HEK293 (cell line): ENCODE measurements at regions not wholly inside any gene's neighbourhood (a gene's known extent, or its start where the extent isn't known, plus 50 kb on each side); places are given as distances from the start of the nearest gene placed in this dataset.

Source experiments
- CTCF ChIA-PET: fragments of 350-600 bp; formaldehyde crosslinking; extraction: SDS; loops from one replicate; lab custom pipeline; 2021; ENCODE audit warnings: antibody characterized with exemption; lab: Yijun Ruan, JAX
- POLR2A ChIA-PET: fragments of 300-600 bp; formaldehyde crosslinking; extraction: SDS; loops from one replicate; lab custom pipeline; 2020; ENCODE audit warnings: antibody characterized with exemption, inconsistent platforms; lab: Yijun Ruan, JAX
- H3K27ac ChIP-seq: fragments of 200-500 bp; sonication (Bioruptor generic); 2 replicates; pipeline ENCODE4 v1.5.1; 2014; ENCODE audit warnings: low read depth, low read length, control low read depth, inconsistent platforms; ENCODE audit errors: extremely low read depth
- H3K36me3 ChIP-seq, 2 experiments: fragments of 200-500 bp in 1 of 2; sonication (Bioruptor generic) in 1 of 2; 1 replicate in 1 of 2; 2 replicates in 1 of 2; pipeline ENCODE4 v1.5.1; 2014 to 2017; ENCODE audit warnings: inconsistent platforms in 2 of 2, low read length in 2 of 2; ENCODE audit not compliant: control insufficient read depth in 2 of 2, insufficient read depth in 1 of 2
- H3K4me1 ChIP-seq: fragments of 200-500 bp; sonication (Bioruptor generic); 2 replicates; pipeline ENCODE4 v1.5.1; 2014; ENCODE audit warnings: mild to moderate bottlenecking, low read length, inconsistent platforms; ENCODE audit not compliant: control insufficient read depth, insufficient read depth
- H3K4me3 ChIP-seq: 2 replicates; pipeline ENCODE4 v1.5.1; 2011; ENCODE audit warnings: low read depth, mild to moderate bottlenecking, control low read depth, low read length, moderate library complexity
- H3K9me3 ChIP-seq: fragments of 200-500 bp; sonication (Bioruptor generic); 2 replicates; pipeline ENCODE4 v1.5.1; 2014; ENCODE audit warnings: low read depth, low read length, inconsistent platforms; ENCODE audit not compliant: control insufficient read depth, insufficient read depth
- PRDM1 ChIP-seq: fragments of 450-650 bp; formaldehyde crosslinking; IDR thresholded peaks from 2 replicates; pipeline ENCODE4; 2016; ENCODE audit warnings: missing biosample characterization, missing genetic modification characterization
- RBAK ChIP-seq: fragments of 450-650 bp; formaldehyde crosslinking; IDR thresholded peaks from 2 replicates; pipeline ENCODE4 v1.5.1; 2016; ENCODE audit warnings: missing biosample characterization, missing genetic modification characterization
- SP7 ChIP-seq: fragments of 450-650 bp; formaldehyde crosslinking; IDR thresholded peaks from 2 replicates; pipeline ENCODE4 v1.5.1; 2016; ENCODE audit warnings: missing biosample characterization, missing genetic modification characterization
- ZFHX2 ChIP-seq: fragments of 450-650 bp; formaldehyde crosslinking; conservative IDR thresholded peaks from 2 replicates; pipeline ENCODE4 v1.5.1; 2016; ENCODE audit warnings: missing biosample characterization, missing genetic modification characterization
- ZNF223 ChIP-seq: fragments of 450-650 bp; formaldehyde crosslinking; IDR thresholded peaks from 2 replicates; pipeline ENCODE4 v1.5.1; 2016; ENCODE audit warnings: missing biosample characterization, missing genetic modification characterization
- ZNF335 ChIP-seq: fragments of 450-650 bp; formaldehyde crosslinking; conservative IDR thresholded peaks from 2 replicates; pipeline ENCODE4 v1.5.1; 2016; ENCODE audit warnings: missing biosample characterization, missing genetic modification characterization
- ZNF341 ChIP-seq: fragments of 450-650 bp; formaldehyde crosslinking; IDR thresholded peaks from 2 replicates; pipeline ENCODE4; 2016; ENCODE audit warnings: low read depth, missing biosample characterization, missing genetic modification characterization
- ZNF350 ChIP-seq: fragments of 450-650 bp; formaldehyde crosslinking; IDR thresholded peaks from 2 replicates; pipeline ENCODE4 v1.5.0; 2017; ENCODE audit warnings: missing biosample characterization, mild to moderate bottlenecking, missing genetic modification characterization
- ZNF473 ChIP-seq: fragments of 450-650 bp; formaldehyde crosslinking; IDR thresholded peaks from 2 replicates; pipeline ENCODE4 v1.5.1; 2017; ENCODE audit warnings: missing biosample characterization, missing genetic modification characterization
- ZNF596 ChIP-seq: fragments of 450-650 bp; IDR thresholded peaks from 2 replicates; pipeline ENCODE4 v1.5.0; 2018; ENCODE audit warnings: missing biosample characterization, mild to moderate bottlenecking, missing genetic modification characterization, moderate library complexity
- ZNF76 ChIP-seq: fragments of 450-650 bp; formaldehyde crosslinking; IDR thresholded peaks from 2 replicates; pipeline ENCODE4; 2016; ENCODE audit warnings: low read depth, missing biosample characterization, missing genetic modification characterization, borderline replicate concordance
- ZNF843 ChIP-seq: fragments of 450-650 bp; formaldehyde crosslinking; IDR thresholded peaks from 2 replicates; pipeline ENCODE4 v1.5.1; 2016; ENCODE audit warnings: missing biosample characterization, missing genetic modification characterization
- ZSCAN23 ChIP-seq: fragments of 450-650 bp; formaldehyde crosslinking; IDR thresholded peaks from 2 replicates; pipeline ENCODE4 v1.5.1; 2016; ENCODE audit warnings: missing biosample characterization, missing genetic modification characterization
- TF ChIP-seq, protein P1 (sequence below): fragments of 450-650 bp; formaldehyde crosslinking; IDR thresholded peaks from 2 replicates; pipeline ENCODE4 v1.5.1; 2016; ENCODE audit warnings: missing biosample characterization, missing genetic modification characterization
- TF ChIP-seq, protein P2 (sequence below): fragments of 450-650 bp; formaldehyde crosslinking; IDR thresholded peaks from 2 replicates; pipeline ENCODE4 v1.5.1; 2016; ENCODE audit warnings: missing biosample characterization, missing genetic modification characterization, low read depth
- TF ChIP-seq, protein P3 (sequence below): fragments of 450-650 bp; IDR thresholded peaks from 2 replicates; pipeline ENCODE4 v1.5.1; 2018; ENCODE audit warnings: missing biosample characterization, mild to moderate bottlenecking, missing genetic modification characterization
- TF ChIP-seq, protein P4 (sequence below): fragments of 450-650 bp; formaldehyde crosslinking; IDR thresholded peaks from 2 replicates; pipeline ENCODE4 v1.5.1; 2016; ENCODE audit warnings: missing biosample characterization, missing genetic modification characterization
- TF ChIP-seq, protein P5 (sequence below): fragments of 450-650 bp; formaldehyde crosslinking; IDR thresholded peaks from 2 replicates; pipeline ENCODE4 v1.5.1; 2016; ENCODE audit warnings: missing biosample characterization, missing genetic modification characterization
- TF ChIP-seq, protein P6 (sequence below): IDR thresholded peaks from 2 replicates; pipeline ENCODE4 v1.6.1; 2011; ENCODE audit warnings: mild to moderate bottlenecking, low read depth, low read length, borderline replicate concordance

DNA sequence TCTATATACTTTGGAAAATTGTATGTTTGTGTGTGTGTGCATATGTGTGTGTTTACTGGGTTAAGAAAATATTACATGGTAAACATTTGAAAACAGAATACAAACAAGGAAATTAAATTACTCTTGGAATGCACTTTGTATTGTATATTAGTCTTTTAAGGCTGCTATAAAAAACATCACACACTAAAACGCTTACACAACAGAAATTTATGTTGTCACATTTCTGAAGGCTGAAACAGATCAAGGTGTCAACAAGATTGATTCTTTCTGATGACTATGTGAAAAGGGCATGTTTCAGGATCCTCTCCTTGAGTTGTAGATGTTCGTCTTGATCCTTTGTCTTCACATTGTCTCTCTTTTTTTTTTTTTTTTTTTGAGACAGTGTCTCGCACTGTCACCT lies 149.1 kb upstream of the CNTN5 start (continued):
- TF ChIP-seq, protein P1, sequence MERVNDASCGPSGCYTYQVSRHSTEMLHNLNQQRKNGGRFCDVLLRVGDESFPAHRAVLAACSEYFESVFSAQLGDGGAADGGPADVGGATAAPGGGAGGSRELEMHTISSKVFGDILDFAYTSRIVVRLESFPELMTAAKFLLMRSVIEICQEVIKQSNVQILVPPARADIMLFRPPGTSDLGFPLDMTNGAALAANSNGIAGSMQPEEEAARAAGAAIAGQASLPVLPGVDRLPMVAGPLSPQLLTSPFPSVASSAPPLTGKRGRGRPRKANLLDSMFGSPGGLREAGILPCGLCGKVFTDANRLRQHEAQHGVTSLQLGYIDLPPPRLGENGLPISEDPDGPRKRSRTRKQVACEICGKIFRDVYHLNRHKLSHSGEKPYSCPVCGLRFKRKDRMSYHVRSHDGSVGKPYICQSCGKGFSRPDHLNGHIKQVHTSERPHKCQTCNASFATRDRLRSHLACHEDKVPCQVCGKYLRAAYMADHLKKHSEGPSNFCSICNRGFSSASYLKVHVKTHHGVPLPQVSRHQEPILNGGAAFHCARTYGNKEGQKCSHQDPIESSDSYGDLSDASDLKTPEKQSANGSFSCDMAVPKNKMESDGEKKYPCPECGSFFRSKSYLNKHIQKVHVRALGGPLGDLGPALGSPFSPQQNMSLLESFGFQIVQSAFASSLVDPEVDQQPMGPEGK (tag by site-specific recombination), result no peak
- no peak for TF ChIP-seq ZNF596 (tag by site-specific recombination)
- TF ChIP-seq, protein P2, sequence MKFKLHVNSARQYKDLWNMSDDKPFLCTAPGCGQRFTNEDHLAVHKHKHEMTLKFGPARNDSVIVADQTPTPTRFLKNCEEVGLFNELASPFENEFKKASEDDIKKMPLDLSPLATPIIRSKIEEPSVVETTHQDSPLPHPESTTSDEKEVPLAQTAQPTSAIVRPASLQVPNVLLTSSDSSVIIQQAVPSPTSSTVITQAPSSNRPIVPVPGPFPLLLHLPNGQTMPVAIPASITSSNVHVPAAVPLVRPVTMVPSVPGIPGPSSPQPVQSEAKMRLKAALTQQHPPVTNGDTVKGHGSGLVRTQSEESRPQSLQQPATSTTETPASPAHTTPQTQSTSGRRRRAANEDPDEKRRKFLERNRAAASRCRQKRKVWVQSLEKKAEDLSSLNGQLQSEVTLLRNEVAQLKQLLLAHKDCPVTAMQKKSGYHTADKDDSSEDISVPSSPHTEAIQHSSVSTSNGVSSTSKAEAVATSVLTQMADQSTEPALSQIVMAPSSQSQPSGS (tag by site-specific recombination), result no peak
- no peak for TF ChIP-seq ZFHX2
- TF ChIP-seq ZNF341 (tag by site-specific recombination), result no peak
- TF ChIP-seq, all 188 proteins: peak for 0

DNA sequence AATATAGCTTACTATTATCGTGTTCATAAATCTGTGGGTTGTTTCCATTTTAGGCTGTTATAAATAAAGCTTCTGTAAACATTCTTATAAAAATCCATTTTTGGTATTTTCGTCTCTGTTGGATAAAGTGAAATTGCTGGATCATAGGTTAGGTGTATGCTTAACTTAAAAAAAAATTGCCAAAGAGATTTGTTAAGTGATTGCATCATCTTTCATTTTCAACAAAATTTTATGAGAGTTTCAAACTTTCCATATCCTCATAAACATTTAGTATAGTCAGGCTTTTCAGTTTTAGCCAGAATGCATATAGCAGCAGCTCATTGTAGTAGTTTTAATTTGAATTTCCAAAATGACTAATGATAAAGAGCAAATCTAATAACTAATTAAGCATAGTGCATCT lies 146.7 kb upstream of the CNTN5 start:
- TF ChIP-seq, protein P3, sequence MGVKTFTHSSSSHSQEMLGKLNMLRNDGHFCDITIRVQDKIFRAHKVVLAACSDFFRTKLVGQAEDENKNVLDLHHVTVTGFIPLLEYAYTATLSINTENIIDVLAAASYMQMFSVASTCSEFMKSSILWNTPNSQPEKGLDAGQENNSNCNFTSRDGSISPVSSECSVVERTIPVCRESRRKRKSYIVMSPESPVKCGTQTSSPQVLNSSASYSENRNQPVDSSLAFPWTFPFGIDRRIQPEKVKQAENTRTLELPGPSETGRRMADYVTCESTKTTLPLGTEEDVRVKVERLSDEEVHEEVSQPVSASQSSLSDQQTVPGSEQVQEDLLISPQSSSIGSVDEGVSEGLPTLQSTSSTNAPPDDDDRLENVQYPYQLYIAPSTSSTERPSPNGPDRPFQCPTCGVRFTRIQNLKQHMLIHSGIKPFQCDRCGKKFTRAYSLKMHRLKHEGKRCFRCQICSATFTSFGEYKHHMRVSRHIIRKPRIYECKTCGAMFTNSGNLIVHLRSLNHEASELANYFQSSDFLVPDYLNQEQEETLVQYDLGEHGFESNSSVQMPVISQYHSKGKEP (tag by site-specific recombination), result no peak
- TF ChIP-seq ZNF473 (tag by site-specific recombination), result no peak
- no peak for TF ChIP-seq ZSCAN23
- no peak for TF ChIP-seq PRDM1 (tag by site-specific recombination)
- TF ChIP-seq, protein P4, sequence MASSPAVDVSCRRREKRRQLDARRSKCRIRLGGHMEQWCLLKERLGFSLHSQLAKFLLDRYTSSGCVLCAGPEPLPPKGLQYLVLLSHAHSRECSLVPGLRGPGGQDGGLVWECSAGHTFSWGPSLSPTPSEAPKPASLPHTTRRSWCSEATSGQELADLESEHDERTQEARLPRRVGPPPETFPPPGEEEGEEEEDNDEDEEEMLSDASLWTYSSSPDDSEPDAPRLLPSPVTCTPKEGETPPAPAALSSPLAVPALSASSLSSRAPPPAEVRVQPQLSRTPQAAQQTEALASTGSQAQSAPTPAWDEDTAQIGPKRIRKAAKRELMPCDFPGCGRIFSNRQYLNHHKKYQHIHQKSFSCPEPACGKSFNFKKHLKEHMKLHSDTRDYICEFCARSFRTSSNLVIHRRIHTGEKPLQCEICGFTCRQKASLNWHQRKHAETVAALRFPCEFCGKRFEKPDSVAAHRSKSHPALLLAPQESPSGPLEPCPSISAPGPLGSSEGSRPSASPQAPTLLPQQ (tag by site-specific recombination), result no peak
- TF ChIP-seq, protein P1 (tag by site-specific recombination), result no peak
- TF ChIP-seq ZNF843 (tag by site-specific recombination), result no peak
- TF ChIP-seq, protein P5, sequence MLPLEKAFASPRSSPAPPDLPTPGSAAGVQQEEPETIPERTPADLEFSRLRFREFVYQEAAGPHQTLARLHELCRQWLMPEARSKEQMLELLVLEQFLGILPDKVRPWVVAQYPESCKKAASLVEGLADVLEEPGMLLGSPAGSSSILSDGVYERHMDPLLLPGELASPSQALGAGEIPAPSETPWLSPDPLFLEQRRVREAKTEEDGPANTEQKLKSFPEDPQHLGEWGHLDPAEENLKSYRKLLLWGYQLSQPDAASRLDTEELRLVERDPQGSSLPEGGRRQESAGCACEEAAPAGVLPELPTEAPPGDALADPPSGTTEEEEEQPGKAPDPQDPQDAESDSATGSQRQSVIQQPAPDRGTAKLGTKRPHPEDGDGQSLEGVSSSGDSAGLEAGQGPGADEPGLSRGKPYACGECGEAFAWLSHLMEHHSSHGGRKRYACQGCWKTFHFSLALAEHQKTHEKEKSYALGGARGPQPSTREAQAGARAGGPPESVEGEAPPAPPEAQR (tag by site-specific recombination), result no peak
- no peak for TF ChIP-seq ZNF350 (tag by site-specific recombination)
- no peak for TF ChIP-seq SP7 (tag by site-specific recombination)
- TF ChIP-seq ZNF223 (tag by site-specific recombination), result no peak
- no peak for TF ChIP-seq RBAK (tag by site-specific recombination)
- no peak for TF ChIP-seq ZNF335
- TF ChIP-seq, protein P6, sequence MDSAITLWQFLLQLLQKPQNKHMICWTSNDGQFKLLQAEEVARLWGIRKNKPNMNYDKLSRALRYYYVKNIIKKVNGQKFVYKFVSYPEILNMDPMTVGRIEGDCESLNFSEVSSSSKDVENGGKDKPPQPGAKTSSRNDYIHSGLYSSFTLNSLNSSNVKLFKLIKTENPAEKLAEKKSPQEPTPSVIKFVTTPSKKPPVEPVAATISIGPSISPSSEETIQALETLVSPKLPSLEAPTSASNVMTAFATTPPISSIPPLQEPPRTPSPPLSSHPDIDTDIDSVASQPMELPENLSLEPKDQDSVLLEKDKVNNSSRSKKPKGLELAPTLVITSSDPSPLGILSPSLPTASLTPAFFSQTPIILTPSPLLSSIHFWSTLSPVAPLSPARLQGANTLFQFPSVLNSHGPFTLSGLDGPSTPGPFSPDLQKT, result no peak
- no peak for TF ChIP-seq ZNF76 (tag by site-specific recombination)
- H3K9me3 ChIP-seq, result no peaks in the 10 kb centered on the region

More for the DNA sequence above, 146.7 kb upstream of the CNTN5 start:
- no peaks in the 10 kb centered on the region for H3K4me1 ChIP-seq
- ChIA-PET POLR2A (no interaction called here), CTCF (no interaction called here)
- H3K27ac ChIP-seq, result no peak overlapping the region
- no peaks in the 10 kb centered on the region for H3K36me3 ChIP-seq
- no peak overlapping the region for H3K4me3 ChIP-seq
